ENCODE measurements at regions not wholly inside any gene's neighbourhood (a gene's known extent, or its start where the extent isn't known, plus 50 kb on each side); places are given as distances from the start of the nearest gene placed in this dataset.
"Not testable (repeated sequence)": the region's sequence is repeated elsewhere in the genome, so short reads cannot be mapped to it uniquely, and the experiment has no call there.

DNA sequence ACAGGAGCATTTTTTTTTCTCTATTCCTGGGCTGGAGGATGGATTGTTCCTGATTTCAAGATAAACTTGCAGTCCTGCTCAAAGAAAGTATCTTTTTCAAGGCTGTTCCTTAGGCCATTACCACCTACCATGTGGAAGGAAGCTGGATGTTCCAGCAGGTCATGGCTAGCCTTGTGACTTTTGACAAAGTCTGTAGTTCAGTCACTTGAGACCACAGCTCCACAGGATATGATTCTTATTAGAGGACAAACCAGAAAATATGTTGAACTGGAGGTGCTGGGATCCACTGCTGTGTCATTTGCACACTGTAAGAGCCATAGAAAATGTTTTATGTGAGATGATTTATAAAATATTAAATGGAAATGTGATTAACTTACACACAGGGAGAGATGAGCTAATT is 184.2 kb upstream of the ACO1 start:
- no peak overlapping the region for H3K27ac Mint-ChIP-seq
- H3K27me3 ChIP-seq (replicated peaks in 1 of 2; ENCODE audit: control insufficient read depth in 2 of 2, extremely low read depth in 1 of 2, insufficient read depth in 2 of 2, low read length in 1 of 2) = no peaks in the 10 kb centered on the region
- no peaks in the 10 kb centered on the region for H3K36me3 ChIP-seq (ENCODE audit: control insufficient read depth in 2 of 2, extremely low read depth in 1 of 2, insufficient read depth in 1 of 2, low read length in 1 of 2)
- ChIA-PET POLR2A (no interaction called here), CTCF (interaction anchor here in 1 of 2 donors (0.6 kb wide), 1 partner anchor 1082 kb away, joined by 3 read pairs; no protein-coding TSS in a partner anchor)
- H3K27ac ChIP-seq (ENCODE audit: low read length) = no peak overlapping the region
- no peaks in the 10 kb centered on the region for H3K27me3 Mint-ChIP-seq
- no peaks in the 10 kb centered on the region for H3K9me3 ChIP-seq
- H3K4me1 Mint-ChIP-seq = no peaks in the 10 kb centered on the region
- H3K4me1 ChIP-seq (ENCODE audit: control insufficient read depth in 1 of 2, extremely low read depth in 1 of 2, insufficient read depth in 2 of 2, low read length in 2 of 2) = no peaks in the 10 kb centered on the region
- H3K9me3 Mint-ChIP-seq = no peaks in the 10 kb centered on the region
- H3K36me3 Mint-ChIP-seq = no peaks in the 10 kb centered on the region
- no peak overlapping the region for H3K4me3 Mint-ChIP-seq
- no peak overlapping the region for H3K4me3 ChIP-seq (ENCODE audit: control insufficient read depth in 1 of 2, extremely low read depth in 1 of 2, low read length in 1 of 2)
- ATAC-seq (replicated peaks in 1 of 4) (no peak), DNase-seq (no peak)

DNA sequence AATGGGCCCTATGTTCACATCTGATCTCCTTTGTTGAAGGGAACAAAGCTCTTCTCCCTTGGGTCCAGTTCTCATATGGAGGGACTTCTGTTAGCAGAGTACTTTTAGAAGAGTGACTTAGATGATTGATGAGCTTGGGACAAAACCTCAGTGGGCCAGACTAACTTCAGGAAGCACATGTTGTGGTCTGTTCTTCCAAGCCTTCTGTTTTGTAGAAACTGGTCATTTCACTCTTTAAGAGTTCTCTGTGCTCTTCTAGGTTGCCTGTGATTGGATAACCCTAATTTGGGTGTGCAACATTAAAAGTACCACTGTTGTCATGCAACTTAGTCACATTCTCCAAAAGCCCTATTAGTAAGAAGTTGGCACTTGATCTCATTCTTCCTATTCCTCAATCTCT is 183.5 kb upstream of the ACO1 start:
- no peaks in the 10 kb centered on the region for H3K9me3 ChIP-seq
- DNase-seq (no peak), ATAC-seq (replicated peaks in 1 of 4) (no peak)
- H3K27me3 ChIP-seq (replicated peaks in 1 of 2; ENCODE audit: control insufficient read depth in 2 of 2, extremely low read depth in 1 of 2, insufficient read depth in 2 of 2, low read length in 1 of 2) = no peaks in the 10 kb centered on the region
- no peaks in the 10 kb centered on the region for H3K9me3 Mint-ChIP-seq
- no peaks in the 10 kb centered on the region for H3K4me1 Mint-ChIP-seq
- H3K4me3 ChIP-seq (ENCODE audit: control insufficient read depth in 1 of 2, extremely low read depth in 1 of 2, low read length in 1 of 2) = no peak overlapping the region
- no peaks in the 10 kb centered on the region for H3K36me3 ChIP-seq (ENCODE audit: control insufficient read depth in 2 of 2, extremely low read depth in 1 of 2, insufficient read depth in 1 of 2, low read length in 1 of 2)
- no peak overlapping the region for H3K27ac Mint-ChIP-seq
- ChIA-PET CTCF (interaction anchor here in 1 of 2 donors (0.6 kb wide), 1 partner anchor 1082 kb away, joined by 3 read pairs; no protein-coding TSS in a partner anchor), POLR2A (no interaction called here)
- H3K27me3 Mint-ChIP-seq = no peaks in the 10 kb centered on the region
- no peak overlapping the region for H3K27ac ChIP-seq (ENCODE audit: low read length)
- no peaks in the 10 kb centered on the region for H3K36me3 Mint-ChIP-seq
- no peaks in the 10 kb centered on the region for H3K4me1 ChIP-seq (ENCODE audit: control insufficient read depth in 1 of 2, extremely low read depth in 1 of 2, insufficient read depth in 2 of 2, low read length in 2 of 2)
- H3K4me3 Mint-ChIP-seq = no peak overlapping the region

DNA sequence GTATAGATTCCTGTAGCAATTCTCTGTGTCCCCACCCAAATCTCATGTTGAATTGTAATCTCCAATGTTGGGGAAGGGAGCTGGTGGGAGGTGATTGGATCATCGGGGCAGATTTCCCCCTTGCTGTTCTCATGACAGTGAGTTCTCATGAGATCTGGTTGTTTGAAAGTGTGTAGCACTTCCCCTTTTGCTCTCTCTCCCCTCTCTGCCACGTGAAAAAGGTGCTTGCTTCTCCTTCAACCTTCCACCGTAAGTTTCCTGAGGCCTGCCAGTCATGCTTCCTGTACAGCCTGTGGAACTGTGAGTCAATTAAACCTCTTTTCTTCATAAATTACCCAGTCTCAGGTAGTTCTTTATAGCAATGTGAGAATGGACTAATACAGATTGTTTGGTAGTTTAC is 175.3 kb upstream of the ACO1 start:
- H3K9me3 Mint-ChIP-seq; CTCF ChIA-PET; H3K27ac ChIP-seq (ENCODE audit: low read length); H3K27me3 ChIP-seq (replicated peaks in 1 of 2; ENCODE audit: control insufficient read depth in 2 of 2, extremely low read depth in 1 of 2, insufficient read depth in 2 of 2, low read length in 1 of 2); H3K4me3 Mint-ChIP-seq; H3K27ac Mint-ChIP-seq; H3K9me3 ChIP-seq; H3K4me1 ChIP-seq (ENCODE audit: control insufficient read depth in 1 of 2, extremely low read depth in 1 of 2, insufficient read depth in 2 of 2, low read length in 2 of 2); H3K4me3 ChIP-seq (ENCODE audit: control insufficient read depth in 1 of 2, extremely low read depth in 1 of 2, low read length in 1 of 2); H3K36me3 ChIP-seq (ENCODE audit: control insufficient read depth in 2 of 2, extremely low read depth in 1 of 2, insufficient read depth in 1 of 2, low read length in 1 of 2); H3K27me3 Mint-ChIP-seq; POLR2A ChIA-PET; H3K4me1 Mint-ChIP-seq; H3K36me3 Mint-ChIP-seq; DNase-seq; ATAC-seq (replicated peaks in 1 of 4): not testable (repeated sequence)
- WGBS (ENCODE audit: insufficient coverage) = no CpG with 5 or more reads among the region's 3 CpGs

DNA sequence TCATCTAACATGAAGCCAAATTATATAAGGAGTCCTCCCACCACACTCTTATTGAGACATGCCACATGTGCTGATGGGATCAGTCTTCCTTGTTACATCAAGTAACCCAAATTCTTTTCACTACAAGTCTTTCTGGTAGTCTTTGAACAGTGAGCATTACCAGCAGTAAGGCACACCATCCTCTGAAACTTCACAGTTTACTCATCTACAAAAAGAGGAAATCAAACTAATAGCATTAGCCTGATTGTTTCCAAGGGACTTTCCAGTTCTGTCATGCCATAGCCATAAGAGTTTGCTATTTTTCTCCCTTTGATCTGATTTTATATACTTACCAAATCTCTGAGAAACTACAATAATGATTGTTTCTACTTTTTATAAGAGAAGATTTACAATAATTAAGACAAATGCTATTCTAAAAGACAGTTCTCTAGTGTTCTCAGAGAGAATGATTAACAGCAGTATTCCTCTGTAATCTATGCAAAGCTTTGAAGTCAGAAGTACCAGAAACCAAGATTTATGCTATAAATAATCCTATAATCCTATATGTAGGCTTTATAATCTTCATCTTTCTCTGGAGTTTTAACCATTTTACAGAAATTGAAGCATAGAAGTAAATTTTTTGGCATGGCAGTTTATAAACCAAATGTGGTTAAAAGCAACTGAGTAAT is 166.2 kb upstream of the ACO1 start:
- Histone ChIP-seq H3K9me3 (no peaks in the 10 kb centered on the region), H3K4me1 (ENCODE audit: control insufficient read depth in 1 of 2, extremely low read depth in 1 of 2, insufficient read depth in 2 of 2, low read length in 2 of 2) (no peaks in the 10 kb centered on the region), H3K36me3 (ENCODE audit: control insufficient read depth in 2 of 2, extremely low read depth in 1 of 2, insufficient read depth in 1 of 2, low read length in 1 of 2) (no peaks in the 10 kb centered on the region), H3K27me3 (replicated peaks in 1 of 2; ENCODE audit: control insufficient read depth in 2 of 2, extremely low read depth in 1 of 2, insufficient read depth in 2 of 2, low read length in 1 of 2) (no peaks in the 10 kb centered on the region), H3K4me3 (ENCODE audit: control insufficient read depth in 1 of 2, extremely low read depth in 1 of 2, low read length in 1 of 2) (no peak overlapping the region), H3K27ac (ENCODE audit: low read length) (no peak overlapping the region)
- ChIA-PET CTCF (no interaction called here), POLR2A (no interaction called here)
- Mint-ChIP-seq H3K4me3 (no peak overlapping the region), H3K27ac (no peak overlapping the region), H3K27me3 (peaks cover 0 to 6% of the 10 kb centered on the region in 2 donors), H3K9me3 (peaks cover 0 to 6% (median 2%) of the 10 kb centered on the region in 3 donors), H3K4me1 (no peaks in the 10 kb centered on the region), H3K36me3 (no peaks in the 10 kb centered on the region)
- ATAC-seq (replicated peaks in 1 of 4) (no peak), DNase-seq (no peak)

DNA sequence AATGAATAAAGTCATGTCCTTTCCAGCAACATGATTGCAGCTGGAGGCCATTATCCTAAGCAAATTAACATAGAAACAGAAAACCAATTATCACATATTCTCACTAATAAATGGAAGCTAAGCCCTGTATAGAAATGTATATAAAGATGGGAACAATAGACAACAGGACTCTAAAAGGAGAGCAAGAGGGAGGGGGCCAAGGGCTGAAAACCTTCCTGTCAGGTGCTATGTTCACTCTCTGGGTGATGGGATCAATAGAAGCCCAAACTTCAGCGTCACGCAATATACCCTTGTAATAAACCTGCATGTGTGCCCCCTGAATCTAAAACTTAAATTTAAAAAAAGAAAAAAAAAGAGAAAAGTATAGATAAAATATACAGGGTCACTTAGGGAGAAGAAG is 163.7 kb upstream of the ACO1 start:
- ChIA-PET CTCF (interaction anchor here in 1 of 2 donors (0.6 kb wide), 1 partner anchor 401 kb away, joined by 11 read pairs; no protein-coding TSS in a partner anchor), POLR2A (no interaction called here)
- no peak overlapping the region for H3K27ac ChIP-seq (ENCODE audit: low read length)
- Mint-ChIP-seq H3K4me1 (no peaks in the 10 kb centered on the region), H3K4me3 (no peak overlapping the region), H3K9me3 (peaks cover 0 to 2% (median 0%) of the 10 kb centered on the region in 3 donors), H3K36me3 (no peaks in the 10 kb centered on the region), H3K27me3 (no peaks in the 10 kb centered on the region), H3K27ac (no peak overlapping the region)
- DNase-seq (no peak), ATAC-seq (replicated peaks in 1 of 4) (no peak)
- no peak overlapping the region for H3K4me3 ChIP-seq (ENCODE audit: control insufficient read depth in 1 of 2, extremely low read depth in 1 of 2, low read length in 1 of 2)
- no peaks in the 10 kb centered on the region for H3K9me3 ChIP-seq
- no CpG with 5 or more reads among the region's 2 CpGs for WGBS (ENCODE audit: insufficient coverage)
- no peaks in the 10 kb centered on the region for H3K4me1 ChIP-seq (ENCODE audit: control insufficient read depth in 1 of 2, extremely low read depth in 1 of 2, insufficient read depth in 2 of 2, low read length in 2 of 2)
- no peaks in the 10 kb centered on the region for H3K27me3 ChIP-seq (replicated peaks in 1 of 2; ENCODE audit: control insufficient read depth in 2 of 2, extremely low read depth in 1 of 2, insufficient read depth in 2 of 2, low read length in 1 of 2)
- H3K36me3 ChIP-seq (ENCODE audit: control insufficient read depth in 2 of 2, extremely low read depth in 1 of 2, insufficient read depth in 1 of 2, low read length in 1 of 2) = no peaks in the 10 kb centered on the region

DNA sequence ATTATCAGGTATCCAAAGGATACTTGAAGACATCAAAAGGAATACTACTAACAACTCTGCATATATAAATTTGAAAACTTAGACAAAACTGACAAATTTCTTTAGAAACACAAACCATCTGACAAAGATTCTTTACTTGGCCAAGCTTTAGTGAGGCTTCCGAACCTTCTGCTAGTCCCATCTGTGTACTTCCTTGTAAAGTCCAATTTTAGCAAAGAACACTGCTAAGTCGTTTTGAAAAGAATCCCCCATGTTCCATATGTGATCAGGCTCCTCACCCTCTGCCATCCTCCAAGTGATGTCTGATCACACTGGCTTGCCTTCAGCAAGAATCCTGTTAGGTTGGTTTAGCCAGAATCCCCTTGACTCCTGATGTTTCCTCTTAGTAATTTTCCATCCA is 150.0 kb upstream of the ACO1 start:
- no CpG with 5 or more reads among the region's 2 CpGs for WGBS (ENCODE audit: insufficient coverage)
- H3K4me3 ChIP-seq (ENCODE audit: control insufficient read depth in 1 of 2, extremely low read depth in 1 of 2, low read length in 1 of 2) = no peak overlapping the region
- no peaks in the 10 kb centered on the region for H3K27me3 ChIP-seq (replicated peaks in 1 of 2; ENCODE audit: control insufficient read depth in 2 of 2, extremely low read depth in 1 of 2, insufficient read depth in 2 of 2, low read length in 1 of 2)
- no peak overlapping the region for H3K27ac ChIP-seq (ENCODE audit: low read length)
- H3K4me1 ChIP-seq (ENCODE audit: control insufficient read depth in 1 of 2, extremely low read depth in 1 of 2, insufficient read depth in 2 of 2, low read length in 2 of 2) = no peaks in the 10 kb centered on the region
- H3K36me3 ChIP-seq (ENCODE audit: control insufficient read depth in 2 of 2, extremely low read depth in 1 of 2, insufficient read depth in 1 of 2, low read length in 1 of 2) = no peaks in the 10 kb centered on the region
- no peaks in the 10 kb centered on the region for H3K9me3 ChIP-seq
- no peak overlapping the region for H3K4me3 Mint-ChIP-seq
- H3K9me3 Mint-ChIP-seq = no peaks in the 10 kb centered on the region
- no peak for DNase-seq
- CTCF ChIA-PET = no interaction called here
- peaks cover 0 to 2% of the 10 kb centered on the region in 2 donors for H3K27me3 Mint-ChIP-seq
- no peak overlapping the region for H3K27ac Mint-ChIP-seq
- POLR2A ChIA-PET = no interaction called here
- no peak for ATAC-seq (replicated peaks in 1 of 4)
- no peaks in the 10 kb centered on the region for H3K36me3 Mint-ChIP-seq
- no peaks in the 10 kb centered on the region for H3K4me1 Mint-ChIP-seq

DNA sequence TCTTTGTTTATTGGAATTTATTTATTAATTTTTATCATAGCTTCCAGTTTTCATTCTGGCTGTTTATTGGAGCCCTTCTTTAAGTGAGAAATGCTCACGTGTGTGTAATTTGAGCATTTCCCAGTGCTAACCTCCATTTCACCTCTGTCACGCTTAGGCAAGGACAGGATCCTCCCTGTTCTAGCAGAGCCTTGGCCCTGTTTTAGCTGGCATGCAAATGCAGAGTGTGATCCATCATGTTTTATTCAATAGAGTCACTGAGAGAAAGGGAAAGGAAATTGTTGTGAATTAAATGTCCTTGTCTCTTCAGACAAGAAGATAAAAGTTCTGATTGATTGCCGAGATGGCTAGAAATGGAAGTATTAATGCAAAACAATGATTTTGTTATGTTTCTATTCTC is 137.3 kb upstream of the ACO1 start:
- H3K27ac Mint-ChIP-seq = no peak overlapping the region
- H3K4me3 Mint-ChIP-seq = no peak overlapping the region
- no peak for DNase-seq
- no peaks in the 10 kb centered on the region for H3K36me3 Mint-ChIP-seq
- no peaks in the 10 kb centered on the region for H3K36me3 ChIP-seq (ENCODE audit: control insufficient read depth in 2 of 2, extremely low read depth in 1 of 2, insufficient read depth in 1 of 2, low read length in 1 of 2)
- CTCF ChIA-PET = no interaction called here
- no peaks in the 10 kb centered on the region for H3K4me1 ChIP-seq (ENCODE audit: control insufficient read depth in 1 of 2, extremely low read depth in 1 of 2, insufficient read depth in 2 of 2, low read length in 2 of 2)
- no peaks in the 10 kb centered on the region for H3K4me1 Mint-ChIP-seq
- no peak for ATAC-seq (replicated peaks in 1 of 4)
- no peaks in the 10 kb centered on the region for H3K9me3 Mint-ChIP-seq
- H3K27me3 Mint-ChIP-seq = peaks cover 0 to 2% of the 10 kb centered on the region in 2 donors
- POLR2A ChIA-PET = no interaction called here
- H3K4me3 ChIP-seq (ENCODE audit: control insufficient read depth in 1 of 2, extremely low read depth in 1 of 2, low read length in 1 of 2) = no peak overlapping the region
- WGBS (ENCODE audit: insufficient coverage) = 80% methylated on average over 1 of the region's 3 CpGs
- H3K27me3 ChIP-seq (replicated peaks in 1 of 2; ENCODE audit: control insufficient read depth in 2 of 2, extremely low read depth in 1 of 2, insufficient read depth in 2 of 2, low read length in 1 of 2) = no peaks in the 10 kb centered on the region
- no peak overlapping the region for H3K27ac ChIP-seq (ENCODE audit: low read length)
- no peaks in the 10 kb centered on the region for H3K9me3 ChIP-seq

Data from T-cell (primary cell).